Choroid plexus epithelial cell (primary cell): ENCODE measurements at regions not wholly inside any gene's neighbourhood (a gene's known extent, or its start where the extent isn't known, plus 50 kb on each side); places are given as distances from the start of the nearest gene placed in this dataset.
A peak's percentile ranks its signal among the peaks of the same experiment; 100 is the strongest.

ENCODE experiments used
- DNase-seq: peaks from one replicate; pipeline ENCODE4 v3.0.0-alpha.2; 2010; ENCODE audit warnings: low read depth
- H3K4me3 ChIP-seq: 2 replicates; pipeline ENCODE4 v1.5.1; 2011; ENCODE audit warnings: low read depth, mild to moderate bottlenecking, control low read depth, low read length, moderate library complexity
- CTCF ChIP-seq: conservative IDR thresholded peaks from 2 replicates; pipeline ENCODE4 v1.5.1; 2011; ENCODE audit warnings: low read depth, mild to moderate bottlenecking, control low read depth, inconsistent platforms, low read length, moderate library complexity

- peak; percentile 61 for TF ChIP-seq CTCF
- DNase-seq = peak; percentile 47
- H3K4me3 ChIP-seq = peak overlapping the region; percentile 26
Observed at GRCh38 chr5:2038321-2039179, 155.8 kb upstream of the IRX4 start.

GRCh38 chr5:2036885-2037284, 154.2 kb upstream of the IRX4 start:
- TF ChIP-seq CTCF = no peak
- no peak overlapping the region for H3K4me3 ChIP-seq
- no peak for DNase-seq

GRCh38 chr5:2032432-2032831, 149.7 kb upstream of the IRX4 start:
- no peak for DNase-seq
- no peak for TF ChIP-seq CTCF
- H3K4me3 ChIP-seq = no peak overlapping the region

- TF ChIP-seq CTCF = no peak
- DNase-seq = no peak
- no peak overlapping the region for H3K4me3 ChIP-seq
Observed at GRCh38 chr5:2031581-2031980, 148.9 kb upstream of the IRX4 start.

- TF ChIP-seq CTCF = no peak
- no peak overlapping the region for H3K4me3 ChIP-seq
- DNase-seq = no peak
Observed at GRCh38 chr5:2030131-2030530, 147.4 kb upstream of the IRX4 start.

GRCh38 chr5:2029206-2029605, 146.5 kb upstream of the IRX4 start:
- TF ChIP-seq CTCF = no peak
- peak; percentile 21 for DNase-seq
- no peak overlapping the region for H3K4me3 ChIP-seq

- TF ChIP-seq CTCF = no peak
- H3K4me3 ChIP-seq = no peak overlapping the region
- no peak for DNase-seq
Observed at GRCh38 chr5:2027790-2028189, 145.1 kb upstream of the IRX4 start.
